ENCODE measurements at regions not wholly inside any gene's neighbourhood (a gene's known extent, or its start where the extent isn't known, plus 50 kb on each side); places are given as distances from the start of the nearest gene placed in this dataset.

DNA sequence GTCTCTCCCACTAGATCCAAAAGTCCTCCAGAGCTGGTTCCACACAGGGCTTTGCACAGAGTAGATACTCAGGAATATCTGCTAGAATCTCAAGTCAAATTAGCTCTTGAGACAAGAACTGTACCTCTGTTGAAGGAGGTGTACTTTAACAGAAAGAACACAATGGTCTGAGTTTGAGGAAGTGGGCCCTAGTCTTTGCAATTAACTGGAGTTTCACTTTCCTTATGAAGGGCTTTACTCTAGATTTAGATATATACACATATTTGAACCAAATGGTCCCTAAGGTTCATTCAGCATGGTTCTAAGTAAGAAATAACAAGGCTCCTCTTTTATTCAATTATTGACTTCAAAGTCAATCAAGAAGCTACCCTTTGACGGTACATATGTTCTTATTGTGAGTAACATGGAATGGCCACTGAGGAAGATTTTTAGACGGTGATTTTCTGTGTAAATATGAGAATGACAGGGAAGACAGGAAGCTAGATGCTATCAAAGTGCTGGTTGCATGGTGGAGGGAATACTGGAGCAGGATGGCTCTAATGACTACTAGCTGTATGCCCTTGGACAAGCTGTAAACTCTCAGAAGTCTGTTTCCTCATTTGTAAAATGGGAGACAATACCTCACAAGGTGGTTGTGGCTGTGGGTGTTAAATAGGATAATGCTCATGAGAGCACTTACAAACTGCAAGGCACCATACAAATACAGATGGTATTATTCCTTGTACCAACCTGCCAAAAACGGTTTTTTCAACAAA lies 73.5 kb upstream of the SERTAD2 start:
- H3K36me3 ChIP-seq (ENCODE audit: control insufficient read depth in 2 of 2, extremely low read depth in 1 of 2, insufficient read depth in 1 of 2, low read length in 1 of 2), result no peaks in the 10 kb centered on the region
- Mint-ChIP-seq H3K36me3 (peaks cover 8% of the 10 kb centered on the region), H3K27ac (peak overlapping the region; percentile 87 to 96), H3K4me3 (peak overlapping the region; percentile 52 to 65 (median 61)), H3K27me3 (no peaks in the 10 kb centered on the region), H3K9me3 (no peaks in the 10 kb centered on the region), H3K4me1 (peaks cover 53 to 54% (median 53%) of the 10 kb centered on the region in 3 donors)
- H3K4me1 ChIP-seq (ENCODE audit: control insufficient read depth in 1 of 2, extremely low read depth in 1 of 2, insufficient read depth in 2 of 2, low read length in 2 of 2), result peaks cover 19 to 26% of the 10 kb centered on the region in 2 experiments
- peak in 1 of 35 experiments; percentile 57 for DNase-seq
- ATAC-seq (replicated peaks in 1 of 4), result peak; percentile 45 to 63 (median 57)
- no peaks in the 10 kb centered on the region for H3K9me3 ChIP-seq
- H3K27me3 ChIP-seq (replicated peaks in 1 of 2; ENCODE audit: control insufficient read depth in 2 of 2, extremely low read depth in 1 of 2, insufficient read depth in 2 of 2, low read length in 1 of 2), result no peaks in the 10 kb centered on the region
- ChIA-PET POLR2A (interaction anchor here (0.5 to 2.0 kb wide), 6 partner anchors 12 to 72 kb away, joined by 3 to 14 read pairs (median 3); no protein-coding TSS in a partner anchor), CTCF (interaction anchor here (0.5 to 2.3 kb wide), 19 partner anchors 10 to 393 kb away, joined by 3 to 10 read pairs (median 3); partner anchors contain the start of gene SERTAD2 (in 1 of the 2))
- peak overlapping the region; percentile 80 for H3K27ac ChIP-seq (ENCODE audit: low read length)
- 20% methylated on average over 1 of the region's 3 CpGs for WGBS (ENCODE audit: insufficient coverage)
- peak overlapping the region in 1 of 2 donors; percentile 28 for H3K4me3 ChIP-seq (ENCODE audit: control insufficient read depth in 1 of 2, extremely low read depth in 1 of 2, low read length in 1 of 2)

DNA sequence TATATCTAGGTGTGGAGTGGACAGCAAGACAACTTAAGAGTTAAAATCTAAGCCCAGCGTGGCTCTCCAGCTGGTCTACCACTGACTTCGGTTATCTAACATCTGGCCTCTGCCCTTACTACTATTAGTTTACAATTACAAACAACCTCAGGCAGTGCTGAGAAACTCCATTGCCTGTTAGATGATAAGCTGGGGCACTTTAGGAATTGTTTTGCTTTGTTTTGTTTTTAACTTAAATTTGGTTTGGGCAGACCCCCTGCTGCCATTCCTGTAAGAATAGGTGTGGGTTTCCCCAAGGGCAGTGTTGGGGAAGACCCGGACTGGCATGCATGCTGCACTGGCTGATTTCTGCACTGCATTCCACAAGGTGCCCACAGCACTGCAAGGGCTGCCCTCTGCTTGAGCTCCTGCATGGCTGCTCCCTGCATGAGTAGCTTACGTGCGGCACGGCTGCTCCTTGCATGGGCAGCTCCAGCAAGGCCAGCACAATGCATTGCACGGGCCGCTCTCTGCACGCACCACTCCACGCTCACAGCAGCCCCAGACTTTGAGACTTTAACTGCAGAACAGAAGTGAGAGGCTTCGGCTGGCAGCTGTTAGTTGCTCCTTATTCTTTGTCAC lies 74.2 kb upstream of the SERTAD2 start:
- peaks cover 53 to 56% (median 56%) of the 10 kb centered on the region in 3 donors for H3K4me1 Mint-ChIP-seq
- 80% methylated on average over 5 of the region's 11 CpGs for WGBS (ENCODE audit: insufficient coverage)
- H3K27ac Mint-ChIP-seq, result peak overlapping the region; percentile 87 to 96
- H3K9me3 Mint-ChIP-seq, result no peaks in the 10 kb centered on the region
- H3K9me3 ChIP-seq, result no peaks in the 10 kb centered on the region
- ChIA-PET POLR2A (interaction anchor here (0.6 to 2.0 kb wide), 9 partner anchors 13 to 75 kb away, joined by 3 to 14 read pairs (median 3); no protein-coding TSS in a partner anchor), CTCF (interaction anchor here (0.6 to 2.3 kb wide), 15 partner anchors 9 to 392 kb away, joined by 3 to 10 read pairs (median 4); partner anchors contain the start of gene SERTAD2 (in 1 of the 2))
- ATAC-seq (replicated peaks in 1 of 4), result no peak
- peaks cover 8% of the 10 kb centered on the region for H3K36me3 Mint-ChIP-seq
- peak overlapping the region; percentile 25 to 65 (median 28) for H3K4me3 Mint-ChIP-seq
- no peaks in the 10 kb centered on the region for H3K27me3 ChIP-seq (replicated peaks in 1 of 2; ENCODE audit: control insufficient read depth in 2 of 2, extremely low read depth in 1 of 2, insufficient read depth in 2 of 2, low read length in 1 of 2)
- peaks cover 19 to 26% of the 10 kb centered on the region in 2 experiments for H3K4me1 ChIP-seq (ENCODE audit: control insufficient read depth in 1 of 2, extremely low read depth in 1 of 2, insufficient read depth in 2 of 2, low read length in 2 of 2)
- DNase-seq, result peak in 1 of 35 experiments; percentile 14
- H3K27me3 Mint-ChIP-seq, result no peaks in the 10 kb centered on the region
- no peak overlapping the region for H3K4me3 ChIP-seq (ENCODE audit: control insufficient read depth in 1 of 2, extremely low read depth in 1 of 2, low read length in 1 of 2)
- peak overlapping the region; percentile 80 for H3K27ac ChIP-seq (ENCODE audit: low read length)
- no peaks in the 10 kb centered on the region for H3K36me3 ChIP-seq (ENCODE audit: control insufficient read depth in 2 of 2, extremely low read depth in 1 of 2, insufficient read depth in 1 of 2, low read length in 1 of 2)

DNA sequence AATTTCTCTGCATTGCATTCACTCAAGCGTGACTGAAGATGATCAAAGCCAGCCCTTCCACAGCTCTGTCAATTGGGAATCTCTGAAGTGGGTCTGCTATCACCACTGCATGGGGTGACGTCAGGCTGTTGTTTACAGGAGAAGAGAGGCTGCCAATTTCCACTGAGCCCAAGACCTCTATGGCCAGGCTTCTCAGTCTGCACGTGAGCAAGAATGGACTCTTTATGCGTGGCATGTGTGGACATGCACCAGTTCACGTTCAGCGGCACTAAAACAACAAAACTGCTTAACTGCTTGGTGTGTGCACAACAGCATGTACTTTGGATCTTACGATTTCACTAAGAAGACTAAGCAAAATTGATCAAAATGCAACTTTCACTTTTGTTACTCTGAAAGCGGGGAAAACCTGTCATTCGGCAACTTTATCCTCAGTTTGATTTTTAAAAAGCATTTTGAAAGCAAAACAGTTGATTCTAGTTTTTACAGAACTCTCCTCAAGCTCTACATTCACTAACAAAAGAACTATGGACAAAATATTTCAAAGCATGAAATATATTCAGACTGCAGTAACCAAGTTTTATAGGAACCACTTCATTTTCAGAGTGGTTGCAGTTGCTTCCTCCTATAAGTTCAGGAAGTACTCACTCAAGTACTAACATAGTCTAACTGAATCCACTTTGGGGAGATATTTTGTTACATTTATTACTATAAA lies 77.0 kb upstream of the SERTAD2 start:
- no peaks in the 10 kb centered on the region for H3K36me3 ChIP-seq (ENCODE audit: control insufficient read depth in 2 of 2, extremely low read depth in 1 of 2, insufficient read depth in 1 of 2, low read length in 1 of 2)
- H3K4me1 ChIP-seq (ENCODE audit: control insufficient read depth in 1 of 2, extremely low read depth in 1 of 2, insufficient read depth in 2 of 2, low read length in 2 of 2), result peaks cover 19 to 26% of the 10 kb centered on the region in 2 experiments
- POLR2A ChIA-PET, result interaction anchor here (0.6 to 1.0 kb wide), 2 partner anchors 20 to 72 kb away, joined by 5 to 7 read pairs; no protein-coding TSS in a partner anchor
- Mint-ChIP-seq H3K9me3 (no peaks in the 10 kb centered on the region), H3K36me3 (peaks cover 16% of the 10 kb centered on the region), H3K4me1 (peaks cover 56 to 66% (median 61%) of the 10 kb centered on the region in 3 donors), H3K4me3 (peak overlapping the region; percentile 82 to 91 (median 87)), H3K27me3 (no peaks in the 10 kb centered on the region), H3K27ac (peak overlapping the region; percentile 97 to 99)
- WGBS (ENCODE audit: insufficient coverage), result 0% methylated on average over 7 of the region's 9 CpGs
- CTCF ChIA-PET, result interaction anchor here in 1 of 2 donors (0.9 to 3.9 kb wide), 2 partner anchors 20 to 81 kb away, joined by 3 to 18 read pairs; no protein-coding TSS in a partner anchor
- DNase-seq, result peak in 34 of 35 experiments; percentile 15 to 74 (median 36)
- H3K27me3 ChIP-seq (replicated peaks in 1 of 2; ENCODE audit: control insufficient read depth in 2 of 2, extremely low read depth in 1 of 2, insufficient read depth in 2 of 2, low read length in 1 of 2), result no peaks in the 10 kb centered on the region
- peak overlapping the region; percentile 49 to 78 for H3K4me3 ChIP-seq (ENCODE audit: control insufficient read depth in 1 of 2, extremely low read depth in 1 of 2, low read length in 1 of 2)
- peak; percentile 64 to 89 (median 68) for ATAC-seq (replicated peaks in 1 of 4)
- H3K9me3 ChIP-seq, result no peaks in the 10 kb centered on the region
- H3K27ac ChIP-seq (ENCODE audit: low read length), result peak overlapping the region; percentile 87

DNA sequence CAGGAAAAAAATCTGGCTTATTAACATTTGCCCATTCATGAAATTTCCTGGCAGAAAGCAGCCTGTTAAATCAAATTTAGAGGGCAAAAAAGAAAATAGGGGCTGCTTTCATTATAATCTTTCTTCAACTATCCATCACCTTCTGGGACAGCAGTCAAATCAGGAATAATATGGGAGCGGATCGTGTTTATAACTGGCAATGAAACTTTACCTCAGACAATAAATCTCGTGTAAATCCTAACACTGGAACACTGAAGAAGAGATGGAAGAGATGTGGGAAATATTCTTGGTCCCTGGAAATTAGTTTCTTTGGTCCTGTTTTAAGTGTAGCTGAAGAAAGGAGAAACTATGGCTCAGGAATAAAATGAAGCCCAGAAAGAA lies 77.5 kb upstream of the SERTAD2 start:
- H3K9me3 Mint-ChIP-seq, result no peaks in the 10 kb centered on the region
- Histone ChIP-seq H3K4me3 (ENCODE audit: control insufficient read depth in 1 of 2, extremely low read depth in 1 of 2, low read length in 1 of 2) (peak overlapping the region in 1 of 2 donors; percentile 49), H3K27ac (ENCODE audit: low read length) (peak overlapping the region; percentile 87)

DNA sequence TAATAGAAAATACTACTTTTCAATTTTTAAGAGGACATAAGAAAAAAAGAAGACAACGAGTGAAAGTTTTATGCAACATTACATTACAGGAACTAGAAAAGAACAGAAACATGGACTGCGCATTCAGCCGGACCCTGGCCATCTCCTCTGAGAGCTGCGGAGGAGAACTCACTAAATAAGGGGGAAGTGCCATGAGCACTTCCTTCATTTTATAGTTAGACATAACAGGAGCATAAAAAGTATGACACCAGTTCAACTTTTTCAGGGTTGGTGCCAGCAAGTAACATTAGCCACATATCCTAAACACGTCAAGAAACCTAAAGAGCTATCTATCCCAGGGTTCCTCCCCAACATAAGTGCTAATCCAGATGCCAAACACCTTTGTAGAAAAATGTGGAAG lies 78.0 kb upstream of the SERTAD2 start:
- Histone ChIP-seq H3K4me3 (ENCODE audit: control insufficient read depth in 1 of 2, extremely low read depth in 1 of 2, low read length in 1 of 2) (no peak overlapping the region), H3K9me3 (no peaks in the 10 kb centered on the region), H3K27ac (ENCODE audit: low read length) (peak overlapping the region; percentile 87), H3K27me3 (replicated peaks in 1 of 2; ENCODE audit: control insufficient read depth in 2 of 2, extremely low read depth in 1 of 2, insufficient read depth in 2 of 2, low read length in 1 of 2) (no peaks in the 10 kb centered on the region), H3K36me3 (ENCODE audit: control insufficient read depth in 2 of 2, extremely low read depth in 1 of 2, insufficient read depth in 1 of 2, low read length in 1 of 2) (no peaks in the 10 kb centered on the region), H3K4me1 (ENCODE audit: control insufficient read depth in 1 of 2, extremely low read depth in 1 of 2, insufficient read depth in 2 of 2, low read length in 2 of 2) (peaks cover 16 to 26% of the 10 kb centered on the region in 2 experiments)
- Mint-ChIP-seq H3K9me3 (no peaks in the 10 kb centered on the region), H3K36me3 (peaks cover 16% of the 10 kb centered on the region), H3K27me3 (no peaks in the 10 kb centered on the region), H3K27ac (peak overlapping the region; percentile 97 to 99), H3K4me3 (peak overlapping the region in 1 of 3 donors; percentile 91), H3K4me1 (peaks cover 47 to 58% (median 55%) of the 10 kb centered on the region in 3 donors)
- ATAC-seq (replicated peaks in 1 of 4) (no peak), DNase-seq (no peak)
- 100% methylated on average over 1 of the region's 5 CpGs for WGBS (ENCODE audit: insufficient coverage)
- ChIA-PET POLR2A (interaction anchor here in 1 of 2 donors (0.6 kb wide), 1 partner anchor 401 kb away, joined by 3 read pairs; no protein-coding TSS in a partner anchor), CTCF (interaction anchor here (0.6 to 3.9 kb wide), 5 partner anchors 19 to 82 kb away, joined by 3 to 18 read pairs (median 3); no protein-coding TSS in a partner anchor)

More for the DNA sequence above, 77.5 kb upstream of the SERTAD2 start:
- H3K9me3 ChIP-seq, result no peaks in the 10 kb centered on the region
- no CpG with 5 or more reads among the region's 3 CpGs for WGBS (ENCODE audit: insufficient coverage)
- Mint-ChIP-seq H3K4me3 (peak overlapping the region; percentile 82 to 91 (median 87)), H3K4me1 (peaks cover 52 to 63% (median 60%) of the 10 kb centered on the region in 3 donors), H3K36me3 (peaks cover 16% of the 10 kb centered on the region), H3K27ac (peak overlapping the region; percentile 97 to 99), H3K27me3 (no peaks in the 10 kb centered on the region)
- ChIA-PET POLR2A (interaction anchor here in 1 of 2 donors (0.6 kb wide), 1 partner anchor 400 kb away, joined by 3 read pairs; no protein-coding TSS in a partner anchor), CTCF (interaction anchor here in 1 of 2 donors (0.9 to 3.9 kb wide), 2 partner anchors 20 to 82 kb away, joined by 3 to 18 read pairs; no protein-coding TSS in a partner anchor)
- DNase-seq (no peak), ATAC-seq (replicated peaks in 1 of 4) (no peak)
- H3K36me3 ChIP-seq (ENCODE audit: control insufficient read depth in 2 of 2, extremely low read depth in 1 of 2, insufficient read depth in 1 of 2, low read length in 1 of 2), result no peaks in the 10 kb centered on the region
- H3K4me1 ChIP-seq (ENCODE audit: control insufficient read depth in 1 of 2, extremely low read depth in 1 of 2, insufficient read depth in 2 of 2, low read length in 2 of 2), result peaks cover 19 to 26% of the 10 kb centered on the region in 2 experiments
- H3K27me3 ChIP-seq (replicated peaks in 1 of 2; ENCODE audit: control insufficient read depth in 2 of 2, extremely low read depth in 1 of 2, insufficient read depth in 2 of 2, low read length in 1 of 2), result no peaks in the 10 kb centered on the region

All from T-cell (primary cell).